GM12878 (cell line): ENCODE measurements at regions not wholly inside any gene's neighbourhood (a gene's known extent, or its start where the extent isn't known, plus 50 kb on each side); places are given as distances from the start of the nearest gene placed in this dataset.

ENCODE experiments used
- CTCF ChIP-seq, 3 experiments: IDR thresholded peaks in 2 of 3; conservative IDR thresholded peaks in 1 of 3; 2 replicates each; pipeline ENCODE4 v1.5.1; 2011; ENCODE audit warnings: low read depth in 3 of 3, low read length in 3 of 3, mild to moderate bottlenecking in 3 of 3, control low read depth in 2 of 3, moderate library complexity in 2 of 3, inconsistent platforms in 1 of 3, mixed read lengths in 1 of 3; ENCODE audit not compliant: control insufficient read depth in 2 of 3, insufficient read depth in 1 of 3; ENCODE audit errors: extremely low read depth in 1 of 3
- ESRRA ChIP-seq: IDR thresholded peaks from 2 replicates; pipeline ENCODE4 v1.6.1; 2012; ENCODE audit warnings: mild to moderate bottlenecking, low read length, improper control_type of control experiment
- POLR2A ChIP-seq: IDR thresholded peaks from 2 replicates; pipeline ENCODE4 v1.6.1; 2011; ENCODE audit warnings: low read depth, mild to moderate bottlenecking, low read length
- SMC3 ChIP-seq: IDR thresholded peaks from 2 replicates; pipeline ENCODE4 v1.6.1; 2011; ENCODE audit warnings: low read length, improper control_type of control experiment, borderline replicate concordance
- TCF7 ChIP-seq: IDR thresholded peaks from 2 replicates; pipeline ENCODE4 v1.6.1; 2014; ENCODE audit warnings: antibody characterized with exemption, borderline replicate concordance
- ZSCAN29 ChIP-seq: fragments of 450-650 bp; IDR thresholded peaks from 2 replicates; pipeline ENCODE4 v1.6.1; 2017; ENCODE audit warnings: mild to moderate bottlenecking, moderate library complexity
- TF ChIP-seq, protein P1 (sequence below): IDR thresholded peaks from 2 replicates; pipeline ENCODE4 v1.6.1; 2011; ENCODE audit warnings: borderline replicate concordance, low read depth, mild to moderate bottlenecking, moderate library complexity, mixed read lengths, low read length; ENCODE audit not compliant: insufficient read depth; ENCODE audit errors: extremely low read length

GRCh38 chr5:89041976-89042375 is 159.0 kb upstream of the MEF2C start:
- TF ChIP-seq, protein P1, sequence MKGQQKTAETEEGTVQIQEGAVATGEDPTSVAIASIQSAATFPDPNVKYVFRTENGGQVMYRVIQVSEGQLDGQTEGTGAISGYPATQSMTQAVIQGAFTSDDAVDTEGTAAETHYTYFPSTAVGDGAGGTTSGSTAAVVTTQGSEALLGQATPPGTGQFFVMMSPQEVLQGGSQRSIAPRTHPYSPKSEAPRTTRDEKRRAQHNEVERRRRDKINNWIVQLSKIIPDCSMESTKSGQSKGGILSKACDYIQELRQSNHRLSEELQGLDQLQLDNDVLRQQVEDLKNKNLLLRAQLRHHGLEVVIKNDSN, result no peak
- TF ChIP-seq CTCF (IDR thresholded peaks at IDR 0.05 in 2 of 3, conservative IDR thresholded peaks at IDR 0.05 in 1 of 3; ENCODE audit: control insufficient read depth in 2 of 3, extremely low read depth in 1 of 3, insufficient read depth in 1 of 3, low read depth in 3 of 3, low read length in 3 of 3) (no peak), SMC3 (no peak), ZSCAN29 (no peak), POLR2A (no peak), ESRRA (no peak), TCF7 (no peak)
